KMS-11 (cell line): ENCODE measurements at regions not wholly inside any gene's neighbourhood (a gene's known extent, or its start where the extent isn't known, plus 50 kb on each side); places are given as distances from the start of the nearest gene placed in this dataset.
A peak's percentile ranks its signal among the peaks of the same experiment; 100 is the strongest.

Source experiments
- H2AFZ ChIP-seq: fragments of 200-600 bp; sonication (generic); 2 replicates; pipeline ENCODE4 v1.6.1; 2016; ENCODE audit warnings: antibody characterized with exemption, mixed run types, low read depth
- H3K27ac ChIP-seq: fragments of 200-600 bp; sonication (generic); 2 replicates; pipeline ENCODE4 v1.6.1; 2016; ENCODE audit warnings: mild to moderate bottlenecking, mixed run types
- H3K27me3 ChIP-seq: fragments of 200-600 bp; sonication (generic); 2 replicates; pipeline ENCODE4 v1.6.1; 2017; ENCODE audit warnings: mild to moderate bottlenecking, low read depth, mixed run types, moderate library complexity; ENCODE audit not compliant: insufficient read depth
- H3K36me3 ChIP-seq: fragments of 200-600 bp; sonication (generic); 2 replicates; pipeline ENCODE4 v1.6.1; 2017; ENCODE audit warnings: mild to moderate bottlenecking, mixed run types; ENCODE audit not compliant: insufficient read depth
- H3K4me1 ChIP-seq: fragments of 200-600 bp; sonication (generic); 2 replicates; pipeline ENCODE4 v1.6.1; 2016; ENCODE audit warnings: mild to moderate bottlenecking, low read depth, mixed run types; ENCODE audit not compliant: poor library complexity, severe bottlenecking
- H3K4me2 ChIP-seq: fragments of 200-600 bp; sonication (generic); 2 replicates; pipeline ENCODE4 v1.7.0; 2016; ENCODE audit warnings: mild to moderate bottlenecking, mixed run types
- H3K4me3 ChIP-seq: fragments of 200-600 bp; sonication (generic); IDR thresholded peaks from 2 replicates; pipeline ENCODE4 v1.6.1; 2017; ENCODE audit warnings: low read depth, low read length, mixed read lengths; ENCODE audit not compliant: insufficient read depth
- H3K79me2 ChIP-seq: fragments of 200-600 bp; sonication (generic); 2 replicates; pipeline ENCODE4 v1.6.1; 2016; ENCODE audit warnings: low read depth, mixed run types; ENCODE audit not compliant: insufficient read depth
- H3K9ac ChIP-seq: fragments of 200-600 bp; sonication (generic); 2 replicates; pipeline ENCODE4 v1.6.1; 2016; ENCODE audit warnings: mild to moderate bottlenecking, mixed run types
- H4K20me1 ChIP-seq: fragments of 200-600 bp; sonication (generic); 2 replicates; pipeline ENCODE4 v1.6.1; 2016; ENCODE audit warnings: mild to moderate bottlenecking, mixed run types; ENCODE audit not compliant: insufficient read depth
- CTCF ChIP-seq: fragments of 200-600 bp; sonication (generic); conservative IDR thresholded peaks from 2 replicates; pipeline ENCODE4 v1.6.1; 2017; ENCODE audit warnings: low read depth, mild to moderate bottlenecking, antibody characterized with exemption, low read length, moderate library complexity, mixed read lengths

- Histone ChIP-seq H3K4me1 (no peaks in the 10 kb centered on the region), H3K36me3 (no peaks in the 10 kb centered on the region), H3K4me3 (no peak overlapping the region), H3K79me2 (no peaks in the 10 kb centered on the region), H3K27ac (no peak overlapping the region), H2AFZ (no peak overlapping the region), H3K9ac (no peak overlapping the region), H3K4me2 (no peak overlapping the region), H3K27me3 (no peaks in the 10 kb centered on the region), H4K20me1 (no peaks in the 10 kb centered on the region)
- no peak for TF ChIP-seq CTCF
These were observed 453.5 kb upstream of the TPK1 start for GRCh38 chr7:145289384-145289783.

- Histone ChIP-seq H3K36me3 (no peaks in the 10 kb centered on the region), H3K4me1 (no peaks in the 10 kb centered on the region), H3K27me3 (no peaks in the 10 kb centered on the region), H3K4me2 (no peak overlapping the region), H3K79me2 (no peaks in the 10 kb centered on the region), H3K27ac (no peak overlapping the region), H2AFZ (no peak overlapping the region), H3K9ac (no peak overlapping the region), H4K20me1 (no peaks in the 10 kb centered on the region), H3K4me3 (no peak overlapping the region)
- TF ChIP-seq CTCF = no peak
These were observed 440.3 kb upstream of the TPK1 start for GRCh38 chr7:145276118-145276517.

GRCh38 chr7:145269418-145270161, 433.7 kb upstream of the TPK1 start:
- no peaks in the 10 kb centered on the region for H3K79me2 ChIP-seq
- H3K9ac ChIP-seq = no peak overlapping the region
- no peaks in the 10 kb centered on the region for H3K36me3 ChIP-seq
- no peaks in the 10 kb centered on the region for H3K27me3 ChIP-seq
- H3K27ac ChIP-seq = no peak overlapping the region
- no peak for TF ChIP-seq CTCF
- H3K4me2 ChIP-seq = no peak overlapping the region
- H3K4me1 ChIP-seq = peaks cover 13% of the 10 kb centered on the region
- no peak overlapping the region for H2AFZ ChIP-seq
- H4K20me1 ChIP-seq = no peaks in the 10 kb centered on the region
- no peak overlapping the region for H3K4me3 ChIP-seq

GRCh38 chr7:145265180-145265579, 429.3 kb upstream of the TPK1 start:
- no peak overlapping the region for H3K9ac ChIP-seq
- H2AFZ ChIP-seq = no peak overlapping the region
- no peaks in the 10 kb centered on the region for H4K20me1 ChIP-seq
- H3K4me1 ChIP-seq = peaks cover 26% of the 10 kb centered on the region
- TF ChIP-seq CTCF = no peak
- H3K27me3 ChIP-seq = no peaks in the 10 kb centered on the region
- no peaks in the 10 kb centered on the region for H3K36me3 ChIP-seq
- no peaks in the 10 kb centered on the region for H3K79me2 ChIP-seq
- H3K27ac ChIP-seq = no peak overlapping the region
- H3K4me2 ChIP-seq = peak overlapping the region; percentile 17; the same call in 1 of the 2 replicates
- H3K4me3 ChIP-seq = no peak overlapping the region
